ENCODE measurements at regions not wholly inside any gene's neighbourhood (a gene's known extent, or its start where the extent isn't known, plus 50 kb on each side); places are given as distances from the start of the nearest gene placed in this dataset.

DNA sequence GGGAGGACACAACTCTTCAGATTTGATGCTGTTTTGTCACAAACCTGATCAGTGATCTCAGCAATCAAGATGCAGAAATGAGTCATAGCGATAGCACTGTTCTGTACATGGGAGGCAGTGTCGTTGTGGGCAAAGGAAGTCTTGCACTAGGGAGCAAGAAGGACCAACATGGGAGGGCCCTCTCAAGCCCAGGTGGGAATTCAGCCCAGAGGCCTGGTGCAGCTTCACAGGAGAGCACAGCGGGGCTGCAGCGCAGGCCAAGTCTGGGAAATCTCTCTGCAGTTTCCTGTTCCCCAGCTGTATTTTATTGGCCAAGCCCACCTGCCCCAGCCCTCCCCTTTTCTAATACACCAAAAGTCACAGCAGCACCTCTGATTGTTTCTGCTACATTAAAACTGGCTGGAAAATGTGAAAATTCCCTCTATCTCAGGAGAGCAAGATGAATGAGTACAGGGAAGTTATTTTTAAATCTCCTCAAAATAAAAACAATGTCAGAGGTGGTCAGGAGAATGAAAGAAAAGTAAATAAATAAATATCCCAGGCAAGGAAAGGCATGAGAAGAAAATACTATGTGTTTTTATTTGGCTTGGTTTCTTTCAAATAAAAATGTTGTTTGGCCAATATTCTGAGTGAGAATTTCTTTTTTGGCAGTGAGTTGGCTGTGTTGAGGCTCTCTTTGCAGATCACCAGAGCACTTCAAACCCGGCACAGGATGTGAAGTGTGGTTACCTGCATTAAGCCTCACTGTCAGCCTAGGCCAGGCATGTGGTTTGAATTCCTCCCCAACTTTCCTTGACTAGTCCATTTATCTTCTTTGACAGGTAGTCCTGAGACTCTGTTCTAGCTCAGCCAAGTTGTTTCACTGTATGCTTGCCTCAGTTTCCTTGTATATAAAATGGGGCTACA is 422.1 kb downstream of the PLPP3 start:
- Mint-ChIP-seq H3K27ac (peak overlapping the region; percentile 25), H3K9me3 (no peaks in the 10 kb centered on the region), H3K27me3 (ENCODE audit: low read depth, poor library complexity) (peaks cover 2% of the 10 kb centered on the region), H3K4me1 (peaks cover 32% of the 10 kb centered on the region), H3K36me3 (ENCODE audit: low read depth) (no peaks in the 10 kb centered on the region), H3K4me3 (no peak overlapping the region)
- TF ChIP-seq, protein P1, sequence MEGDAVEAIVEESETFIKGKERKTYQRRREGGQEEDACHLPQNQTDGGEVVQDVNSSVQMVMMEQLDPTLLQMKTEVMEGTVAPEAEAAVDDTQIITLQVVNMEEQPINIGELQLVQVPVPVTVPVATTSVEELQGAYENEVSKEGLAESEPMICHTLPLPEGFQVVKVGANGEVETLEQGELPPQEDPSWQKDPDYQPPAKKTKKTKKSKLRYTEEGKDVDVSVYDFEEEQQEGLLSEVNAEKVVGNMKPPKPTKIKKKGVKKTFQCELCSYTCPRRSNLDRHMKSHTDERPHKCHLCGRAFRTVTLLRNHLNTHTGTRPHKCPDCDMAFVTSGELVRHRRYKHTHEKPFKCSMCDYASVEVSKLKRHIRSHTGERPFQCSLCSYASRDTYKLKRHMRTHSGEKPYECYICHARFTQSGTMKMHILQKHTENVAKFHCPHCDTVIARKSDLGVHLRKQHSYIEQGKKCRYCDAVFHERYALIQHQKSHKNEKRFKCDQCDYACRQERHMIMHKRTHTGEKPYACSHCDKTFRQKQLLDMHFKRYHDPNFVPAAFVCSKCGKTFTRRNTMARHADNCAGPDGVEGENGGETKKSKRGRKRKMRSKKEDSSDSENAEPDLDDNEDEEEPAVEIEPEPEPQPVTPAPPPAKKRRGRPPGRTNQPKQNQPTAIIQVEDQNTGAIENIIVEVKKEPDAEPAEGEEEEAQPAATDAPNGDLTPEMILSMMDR (IDR thresholded peaks at IDR 0.05), result no peak
- no peak for DNase-seq

GRCh38 chr1:56153276-56153675 is 426.1 kb downstream of the PLPP3 start:
- Mint-ChIP-seq H3K9me3 (no peaks in the 10 kb centered on the region), H3K4me3 (no peak overlapping the region)

DNA sequence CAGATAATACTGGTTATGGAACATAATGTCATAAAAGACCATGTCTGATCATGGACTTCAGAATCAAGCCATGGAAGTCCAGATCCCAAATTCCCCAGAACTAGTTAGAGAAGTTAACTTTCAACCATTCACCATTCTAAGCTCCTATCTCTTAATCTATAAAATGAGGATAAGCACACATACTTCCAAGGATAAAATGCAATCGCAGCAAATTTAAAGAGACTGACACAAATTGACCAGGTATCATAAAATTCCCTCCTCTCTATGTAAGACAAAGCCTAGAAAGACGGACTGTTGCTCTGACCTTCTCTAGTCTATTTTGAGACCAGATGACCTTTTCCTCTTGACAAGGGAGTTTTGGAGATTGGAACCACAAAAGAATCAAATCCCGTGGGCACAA is 426.7 kb downstream of the PLPP3 start:
- H3K9me3 Mint-ChIP-seq, result no peaks in the 10 kb centered on the region
- H3K36me3 Mint-ChIP-seq (ENCODE audit: low read depth), result no peaks in the 10 kb centered on the region
- H3K27me3 Mint-ChIP-seq (ENCODE audit: low read depth, poor library complexity), result peaks cover 7% of the 10 kb centered on the region
- H3K27ac Mint-ChIP-seq, result no peak overlapping the region
- peaks cover 21% of the 10 kb centered on the region for H3K4me1 Mint-ChIP-seq
- H3K4me3 Mint-ChIP-seq, result no peak overlapping the region
- DNase-seq, result no peak
- TF ChIP-seq, protein P1 (IDR thresholded peaks at IDR 0.05), result no peak

More at GRCh38 chr1:56153276-56153675, 426.1 kb downstream of the PLPP3 start:
- Mint-ChIP-seq H3K27me3 (ENCODE audit: low read depth, poor library complexity) (peaks cover 7% of the 10 kb centered on the region), H3K4me1 (peaks cover 21% of the 10 kb centered on the region), H3K27ac (no peak overlapping the region), H3K36me3 (ENCODE audit: low read depth) (no peaks in the 10 kb centered on the region)
- TF ChIP-seq, protein P1 (IDR thresholded peaks at IDR 0.05), result no peak
- DNase-seq, result no peak

GRCh38 chr1:56151402-56151801 is 428.0 kb downstream of the PLPP3 start:
- H3K27ac Mint-ChIP-seq, result no peak overlapping the region
- TF ChIP-seq, protein P1 (IDR thresholded peaks at IDR 0.05), result no peak
- H3K4me1 Mint-ChIP-seq, result peaks cover 14% of the 10 kb centered on the region

DNA sequence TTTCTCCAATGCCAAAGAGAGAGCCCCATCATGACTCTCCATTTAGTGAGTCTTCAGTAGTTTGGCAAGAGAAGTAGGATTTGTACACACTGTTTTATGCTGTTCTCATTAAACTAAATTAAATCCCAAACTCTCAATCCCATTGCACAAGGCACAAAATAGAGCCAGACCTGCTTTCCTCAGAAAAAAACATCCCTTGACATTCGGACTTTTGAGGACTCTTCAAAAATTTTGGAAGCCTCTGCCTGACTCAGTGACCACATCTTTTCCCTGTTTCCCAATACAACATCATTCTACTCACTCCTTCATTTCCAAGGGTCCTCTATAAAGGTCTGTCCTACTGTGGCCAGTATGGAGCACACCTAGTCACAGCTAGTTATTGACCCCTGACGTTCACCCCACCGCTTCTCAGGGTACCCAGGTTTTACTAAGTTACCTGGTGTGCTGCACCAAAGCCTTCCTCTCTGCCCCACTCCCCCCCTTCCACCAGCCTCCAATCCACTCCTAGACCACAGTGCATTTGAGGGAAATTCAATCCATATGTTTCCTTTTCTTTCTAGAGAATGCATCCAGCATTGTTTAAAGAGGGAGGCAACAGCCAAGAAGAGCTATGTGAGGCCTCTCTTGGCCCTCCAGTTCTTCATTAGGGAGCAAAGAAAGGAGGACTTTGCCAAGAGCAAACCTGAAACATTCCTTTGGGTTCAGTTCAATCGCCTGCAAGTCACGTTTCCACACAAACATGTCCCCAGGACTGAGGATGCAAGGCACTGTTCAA is 428.7 kb downstream of the PLPP3 start:
- Mint-ChIP-seq H3K27me3 (ENCODE audit: low read depth, poor library complexity) (peaks cover 12% of the 10 kb centered on the region), H3K4me1 (peaks cover 14% of the 10 kb centered on the region), H3K9me3 (no peaks in the 10 kb centered on the region), H3K27ac (no peak overlapping the region), H3K36me3 (ENCODE audit: low read depth) (no peaks in the 10 kb centered on the region), H3K4me3 (no peak overlapping the region)
- TF ChIP-seq, protein P1 (IDR thresholded peaks at IDR 0.05), result no peak
- DNase-seq, result no peak

More at GRCh38 chr1:56151402-56151801, 428.0 kb downstream of the PLPP3 start:
- DNase-seq, result no peak
- Mint-ChIP-seq H3K4me3 (no peak overlapping the region), H3K9me3 (no peaks in the 10 kb centered on the region), H3K27me3 (ENCODE audit: low read depth, poor library complexity) (peaks cover 12% of the 10 kb centered on the region), H3K36me3 (ENCODE audit: low read depth) (no peaks in the 10 kb centered on the region)

Data from nephron progenitor cell (in vitro differentiated cells).